HG03460 (cell line): ENCODE measurements at regions not wholly inside any gene's neighbourhood (a gene's known extent, or its start where the extent isn't known, plus 50 kb on each side); places are given as distances from the start of the nearest gene placed in this dataset.
"Not testable (repeated sequence)": the region's sequence is repeated elsewhere in the genome, so short reads cannot be mapped to it uniquely, and the experiment has no call there.

Experiments used
- ATAC-seq: cut with Tn5 transposase; IDR thresholded peaks from one replicate; pipeline ENCODE4 v1.9.1; 2021; ENCODE audit not compliant: unreplicated experiment

DNA sequence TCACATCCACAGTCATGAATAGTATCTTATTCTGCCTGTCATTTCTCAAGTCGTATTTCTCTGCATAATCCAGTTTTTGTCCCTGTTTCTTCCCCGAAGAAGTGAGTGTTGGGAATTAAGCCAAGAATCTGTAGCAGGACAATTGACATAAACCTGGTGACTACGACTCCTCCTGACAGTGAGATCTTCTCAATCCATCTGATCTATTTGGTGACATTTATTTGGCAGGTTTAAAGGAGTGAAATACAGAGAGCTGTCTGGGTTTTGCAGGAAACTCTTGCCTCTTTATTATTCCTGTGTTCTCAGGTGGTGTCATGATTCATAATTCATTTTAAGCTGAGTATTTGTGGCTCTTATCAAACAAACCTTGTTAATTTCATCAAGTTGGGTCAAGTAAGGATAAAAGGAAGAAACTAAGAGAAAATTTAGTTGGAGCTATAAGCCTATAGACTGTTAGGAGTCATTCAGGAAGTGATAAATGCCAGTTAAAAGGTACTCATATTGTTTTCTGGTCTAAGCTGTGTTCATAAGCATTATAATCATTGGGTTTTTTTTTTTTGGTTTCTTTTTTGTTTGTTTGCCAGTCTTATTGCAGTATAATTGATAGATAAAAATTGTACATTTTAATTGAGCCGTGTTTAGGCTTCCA is 95.9 kb upstream of the PCSK1 start:
- ATAC-seq: no peak

DNA sequence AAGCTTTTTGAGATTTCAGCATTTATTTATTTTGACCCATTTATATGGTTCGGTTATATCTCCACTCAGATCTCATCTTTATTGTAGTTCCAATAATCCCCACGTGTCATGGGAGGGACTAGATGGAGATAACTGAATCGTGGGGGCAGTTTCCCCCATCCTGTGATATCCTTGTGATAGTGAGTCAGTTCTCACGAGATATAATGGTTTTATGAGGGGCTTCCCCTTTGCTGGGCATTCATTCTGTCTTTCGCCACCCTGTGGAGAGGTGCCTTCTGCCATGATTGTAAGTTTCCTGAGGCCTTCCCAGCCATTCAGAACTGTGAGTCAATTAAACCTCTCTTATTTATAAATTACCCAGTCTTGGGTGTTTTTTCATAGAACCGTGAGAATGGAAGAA is 96.5 kb upstream of the PCSK1 start:
- ATAC-seq: no peak

DNA sequence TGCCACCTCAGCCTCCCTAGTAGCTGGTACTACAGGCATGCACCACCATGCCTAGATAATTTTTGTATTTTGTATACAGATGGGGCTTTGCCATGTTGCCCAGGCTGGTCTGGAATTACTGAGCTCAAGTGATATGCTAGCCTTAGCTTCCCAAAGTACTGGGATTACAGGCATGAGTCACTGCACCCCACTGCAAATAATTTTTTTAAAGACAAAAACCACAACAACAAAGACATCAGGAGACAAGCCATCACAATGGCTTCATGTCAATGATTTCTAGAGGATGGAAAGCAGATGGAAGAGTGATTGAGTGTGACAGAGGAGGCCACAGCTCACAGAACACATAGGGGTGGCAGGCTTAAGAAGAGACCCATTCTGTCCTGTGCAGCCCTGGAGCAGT is 97.9 kb upstream of the PCSK1 start:
- no peak for ATAC-seq

DNA sequence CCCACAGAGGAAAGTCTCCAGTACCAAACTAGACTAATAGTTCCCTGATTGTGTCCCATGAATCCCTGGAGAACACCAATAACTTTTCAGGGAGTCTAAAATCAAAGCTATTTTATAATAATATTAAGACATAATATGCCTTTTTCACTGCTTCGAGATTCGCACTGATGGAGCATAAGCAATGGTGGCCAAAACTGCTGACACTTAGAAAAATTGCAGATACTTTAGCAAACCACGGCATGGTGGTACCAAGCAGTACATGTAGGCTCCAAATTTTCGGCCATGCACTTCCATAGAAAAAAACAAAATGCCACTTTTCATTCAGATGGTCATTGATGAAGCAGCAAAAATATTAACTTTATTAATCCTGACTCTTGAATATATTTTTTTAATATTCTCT is 100.3 kb upstream of the PCSK1 start:
- ATAC-seq: no peak

DNA sequence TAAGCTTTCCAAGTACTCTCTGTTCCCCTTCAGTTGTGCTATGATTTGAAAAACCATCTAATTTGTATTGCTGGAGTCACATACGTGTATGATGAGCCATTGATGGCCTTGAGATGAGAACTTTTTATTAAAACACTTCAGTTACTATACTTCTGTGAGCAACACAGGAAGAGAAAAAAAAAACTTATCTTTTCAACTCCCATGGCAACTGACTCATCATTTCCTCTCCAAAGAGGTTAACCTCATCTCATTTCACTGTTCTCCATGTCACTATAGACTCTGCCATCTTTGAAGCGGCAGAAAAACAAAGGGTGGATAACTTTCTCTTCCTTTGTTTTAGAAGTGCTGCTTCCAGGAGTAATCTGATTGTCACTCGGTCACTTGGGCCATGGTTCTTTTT is 104.3 kb upstream of the PCSK1 start:
- ATAC-seq: no peak

DNA sequence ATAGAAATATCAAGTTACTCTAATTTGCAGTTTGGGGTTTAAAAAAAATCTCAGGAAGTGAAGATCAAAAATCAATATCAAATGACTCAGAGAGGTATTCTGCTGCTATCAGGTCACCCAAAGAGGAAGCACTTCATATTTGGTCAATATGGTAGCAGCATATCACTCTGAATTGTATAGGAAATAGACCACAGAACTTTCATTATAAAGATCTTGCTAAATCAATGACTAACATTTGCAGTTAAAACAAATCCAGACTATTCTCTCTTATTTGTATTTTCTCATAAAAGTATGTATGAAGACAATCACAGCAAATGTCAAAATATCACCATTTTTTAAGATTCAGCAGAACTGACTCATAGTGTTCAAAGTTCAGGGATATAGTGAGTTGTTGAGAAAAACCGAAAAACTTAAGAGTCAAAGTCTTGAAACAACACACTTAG is 105.8 kb upstream of the PCSK1 start:
- ATAC-seq: no peak

DNA sequence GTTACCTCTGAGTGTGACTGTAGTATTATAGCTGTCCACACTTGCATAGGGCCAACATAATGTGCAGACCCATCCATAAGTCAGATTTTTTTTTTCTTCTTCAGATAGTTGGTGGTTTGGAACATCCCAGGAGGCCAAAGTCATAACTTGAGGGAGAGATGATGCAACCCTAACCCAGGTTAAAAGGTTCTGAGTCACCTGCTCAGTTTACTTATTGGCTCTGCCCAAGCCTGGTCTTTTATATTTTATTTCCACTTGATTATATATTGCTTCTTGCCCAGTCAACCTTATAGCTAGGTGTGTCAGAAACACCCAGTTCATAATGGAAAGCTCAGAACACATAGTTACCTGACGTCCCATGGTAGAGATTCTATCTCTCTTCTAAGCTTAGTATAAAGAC is 113.1 kb upstream of the PCSK1 start:
- ATAC-seq: no peak

DNA sequence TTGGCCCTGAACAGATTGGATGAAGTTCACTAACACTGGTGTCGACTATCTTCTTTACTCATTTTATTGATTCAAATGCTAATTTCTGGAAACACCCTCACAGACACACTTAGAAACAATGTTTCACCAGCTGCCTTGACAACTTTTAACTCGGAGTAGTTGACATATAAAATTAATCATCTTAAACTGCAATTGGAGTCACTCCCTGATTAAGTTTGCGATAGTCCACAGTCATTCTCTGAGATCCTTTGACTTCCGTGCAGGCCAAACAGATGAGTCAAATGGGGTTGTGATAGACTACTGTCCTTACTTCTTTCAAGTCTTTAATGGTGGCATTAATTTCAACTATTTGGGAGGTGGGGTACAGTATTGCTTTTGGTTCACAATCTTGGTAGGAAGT is 114.4 kb upstream of the PCSK1 start:
- ATAC-seq: no peak

DNA sequence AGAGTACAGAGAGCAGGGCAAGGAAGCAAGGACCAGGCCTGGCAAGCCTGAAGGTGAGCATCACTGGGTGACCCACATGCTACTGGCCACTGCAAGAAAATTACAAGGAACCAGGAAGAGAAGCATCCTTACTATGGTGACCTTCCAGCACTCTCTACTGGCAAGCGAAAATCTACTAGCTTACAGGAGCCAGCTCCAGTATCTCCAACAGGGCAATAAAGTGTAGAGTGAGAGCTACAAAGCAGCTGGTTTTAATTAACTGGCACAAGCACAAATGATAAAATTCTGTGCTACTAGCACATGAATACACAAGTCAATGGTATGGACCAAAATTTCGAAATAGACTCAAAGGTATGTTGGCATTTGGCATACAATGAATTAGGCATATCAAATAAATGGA is 113.3 kb upstream of the CAST start:
- ATAC-seq: no peak

DNA sequence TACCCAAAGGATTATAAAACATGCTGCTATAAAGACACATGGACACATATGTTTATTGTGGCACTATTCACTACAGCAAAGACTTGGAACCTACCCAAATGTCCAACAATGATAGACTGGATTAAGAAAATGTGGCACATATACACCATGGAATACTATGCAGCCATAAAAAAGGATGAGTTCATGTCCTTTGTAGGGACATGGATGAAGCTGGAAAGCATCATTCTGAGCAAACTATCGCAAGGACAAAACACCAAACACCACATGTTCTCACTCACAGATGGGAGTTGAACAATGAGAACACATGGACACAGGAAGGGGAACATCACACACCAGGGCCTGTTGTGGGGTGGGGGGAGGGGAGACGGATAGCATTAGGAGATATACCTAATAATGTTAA is 101.3 kb upstream of the CAST start:
- not testable (repeated sequence) for ATAC-seq

DNA sequence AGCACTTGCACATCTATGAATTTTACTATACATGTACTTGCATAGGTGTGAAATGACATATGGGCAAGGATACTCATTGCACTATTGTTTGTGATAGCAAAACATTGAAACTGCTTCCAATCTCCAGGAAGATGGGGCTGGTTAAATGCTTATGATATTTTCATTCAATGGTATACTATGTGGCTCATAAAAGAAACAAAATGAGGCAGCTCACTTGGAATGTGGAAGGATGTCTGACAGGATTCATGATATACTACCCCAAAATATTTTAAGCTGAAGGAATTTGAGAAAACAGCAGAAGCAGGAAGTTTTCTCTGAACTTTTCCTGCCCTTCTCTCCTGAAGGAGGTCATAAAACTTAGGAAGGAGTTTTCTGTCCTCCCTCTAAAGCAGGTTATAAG is 99.6 kb upstream of the CAST start:
- ATAC-seq: no peak

DNA sequence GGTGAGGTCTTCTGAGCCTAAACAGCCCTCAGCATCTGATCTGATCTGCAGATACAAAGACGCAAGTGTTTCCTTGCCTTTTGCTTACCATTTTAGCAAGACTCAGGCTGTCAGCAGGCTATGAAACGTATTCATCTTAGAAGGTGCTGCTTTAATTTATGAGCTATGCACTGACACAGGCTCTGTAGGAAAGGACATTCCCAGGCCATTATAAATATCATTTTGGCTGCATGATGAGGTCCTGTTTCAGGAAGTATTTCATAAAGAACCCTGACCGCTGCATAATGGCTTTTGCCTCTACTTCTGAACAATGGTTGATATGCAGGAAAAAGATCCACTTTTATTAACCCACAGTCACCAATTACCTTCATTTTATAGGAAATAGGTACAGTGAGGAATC is 98.4 kb upstream of the CAST start:
- no peak for ATAC-seq

DNA sequence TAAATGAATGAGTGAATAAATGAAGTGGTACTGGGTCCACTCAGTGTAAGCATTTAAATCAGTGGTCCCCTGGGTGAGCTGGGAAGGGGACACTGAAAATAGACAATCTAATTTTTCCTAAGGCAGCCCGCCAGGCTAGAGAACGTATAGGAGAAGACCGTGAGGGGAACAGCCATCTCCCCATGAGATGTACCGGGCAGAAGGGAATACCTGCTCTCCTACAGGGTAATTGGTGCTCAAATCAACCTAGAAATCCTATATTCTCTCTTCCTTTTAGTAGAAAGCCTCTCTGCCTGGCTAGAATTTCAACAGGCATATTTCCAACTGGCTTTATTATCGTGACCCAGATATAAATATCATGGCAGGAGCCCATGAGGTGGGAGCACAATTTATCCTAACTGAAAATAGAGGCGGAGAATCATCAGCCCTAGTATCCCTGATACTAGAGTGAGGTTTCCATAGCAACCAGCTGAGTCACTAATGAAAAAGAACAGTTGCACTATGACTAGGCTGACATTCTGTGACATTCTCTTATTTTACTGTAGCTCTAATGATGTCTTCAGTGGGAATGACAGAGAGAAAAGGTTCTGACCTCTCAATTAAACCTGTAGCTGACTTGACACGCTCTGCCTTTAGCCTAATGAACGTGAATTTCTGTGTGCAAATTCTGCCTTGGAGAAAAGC is 96.5 kb upstream of the CAST start:
- ATAC-seq: peak; percentile 73

DNA sequence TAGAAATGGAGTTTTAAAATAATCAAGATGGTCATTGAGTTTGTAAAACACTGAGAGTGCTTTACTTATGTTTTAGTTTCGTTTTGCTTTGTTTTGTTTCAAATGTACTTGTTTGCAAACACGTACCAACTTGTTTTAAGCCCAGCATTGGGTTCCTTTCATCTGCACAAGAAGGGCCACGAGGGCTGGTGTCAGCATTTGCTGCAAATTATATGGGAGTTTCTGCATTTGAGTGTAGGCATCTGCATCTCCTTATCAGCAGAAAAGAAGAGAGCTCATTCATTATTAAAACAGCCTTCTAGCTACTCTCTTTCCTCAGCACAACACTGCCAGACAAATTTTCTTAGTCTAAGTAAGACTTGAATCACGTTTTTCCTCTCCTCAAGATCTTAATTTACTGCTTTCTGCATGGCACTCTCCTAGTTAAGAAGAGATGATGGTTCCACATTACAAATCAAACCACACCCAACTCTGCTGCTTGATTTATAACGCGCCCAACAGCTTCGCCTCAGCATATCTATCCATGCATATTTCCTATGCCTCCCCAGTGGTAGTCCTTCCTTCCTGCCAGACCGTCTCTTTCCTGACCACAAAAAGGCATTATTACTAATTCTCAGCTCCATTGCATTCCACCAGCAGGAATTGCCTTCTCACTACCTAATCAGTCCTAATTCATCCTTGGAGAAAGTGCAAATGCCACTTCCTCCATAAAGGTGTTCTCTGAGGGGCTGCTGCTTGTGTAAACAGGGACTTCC is 95.2 kb upstream of the CAST start:
- no peak for ATAC-seq

DNA sequence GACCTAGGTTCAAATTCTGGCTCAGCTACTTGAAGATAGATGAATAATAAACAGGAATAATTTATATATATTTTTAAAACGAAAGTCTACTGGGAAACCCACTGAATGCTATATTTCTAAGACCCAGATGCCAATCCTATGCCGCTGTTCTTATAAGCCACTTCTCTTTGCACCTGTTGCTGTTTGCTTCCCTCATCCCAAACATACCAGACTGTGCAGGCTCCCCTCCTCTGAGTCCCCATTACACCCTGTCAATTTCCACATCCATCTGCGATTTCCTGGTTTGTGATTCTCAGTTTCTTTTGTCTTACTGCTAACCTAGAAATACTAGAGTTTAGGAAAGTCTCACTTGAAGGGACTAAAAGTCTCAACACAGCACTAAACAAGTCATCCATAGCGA is 92.8 kb upstream of the CAST start:
- no peak for ATAC-seq

DNA sequence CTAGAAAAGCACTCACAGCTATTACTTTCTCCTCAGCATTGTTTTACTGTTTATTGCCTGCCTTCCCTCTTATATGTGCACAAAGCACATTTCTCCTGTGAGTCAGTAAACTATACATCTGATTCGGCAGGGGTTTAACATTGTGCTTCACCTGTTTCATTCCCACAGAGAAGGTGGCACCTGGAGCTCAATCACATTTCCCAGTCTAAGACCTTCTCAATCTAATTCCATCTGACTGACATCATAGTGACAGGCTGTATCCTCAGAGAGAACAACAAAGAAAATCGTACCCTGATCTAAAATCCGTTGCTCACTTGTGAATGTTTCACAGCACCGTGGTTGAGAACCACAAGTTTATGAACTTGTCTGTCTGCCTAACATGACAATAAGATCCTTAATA is 92.4 kb upstream of the CAST start:
- ATAC-seq: no peak

DNA sequence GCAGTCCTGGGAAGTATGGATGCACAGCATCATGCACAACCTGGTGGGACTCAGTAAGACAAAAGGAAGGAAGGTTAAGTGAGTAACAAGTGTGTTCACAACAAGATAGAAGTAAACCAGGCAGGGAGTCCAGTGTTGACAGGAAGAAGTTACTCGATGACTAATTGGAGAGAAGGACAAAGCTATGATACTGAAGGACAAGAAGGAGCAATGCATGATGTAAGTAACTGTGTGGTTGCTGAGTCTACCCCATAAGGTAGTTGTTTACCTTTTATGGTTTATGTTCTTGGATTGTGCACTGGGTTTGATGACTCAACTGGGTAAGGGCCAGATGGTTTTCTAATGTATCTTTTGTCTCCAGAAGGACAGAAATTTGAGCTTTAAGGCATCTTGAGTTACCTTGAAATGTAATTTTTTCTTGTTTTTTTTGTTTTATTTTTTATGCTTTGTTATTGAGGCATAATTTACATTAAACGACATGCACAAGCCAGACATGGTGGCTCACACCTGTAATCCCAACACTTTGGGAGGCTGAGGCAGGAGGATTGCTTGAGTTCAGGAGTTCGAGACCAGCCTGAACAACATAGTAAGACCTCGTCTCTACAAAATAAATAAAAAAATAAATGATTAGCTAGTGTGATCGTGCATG is 89.2 kb upstream of the CAST start:
- no peak for ATAC-seq

DNA sequence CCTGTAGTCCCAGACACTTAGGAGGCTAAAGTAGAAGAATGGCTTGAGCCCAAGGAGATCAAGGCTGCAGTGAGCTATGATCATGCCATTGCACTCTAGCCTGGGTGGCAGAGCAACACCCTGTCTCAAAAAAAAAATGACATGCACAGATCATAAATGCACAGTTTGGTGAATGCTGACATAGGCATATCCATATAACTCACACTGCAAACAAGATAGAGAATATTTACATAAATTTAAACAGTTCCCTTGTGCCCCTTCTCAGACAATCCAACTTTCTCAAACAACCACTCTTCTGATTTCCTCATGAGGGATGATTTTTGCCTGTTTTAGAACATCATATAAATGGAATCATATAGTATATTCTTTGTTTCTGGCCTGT is 88.7 kb upstream of the CAST start:
- no peak for ATAC-seq

DNA sequence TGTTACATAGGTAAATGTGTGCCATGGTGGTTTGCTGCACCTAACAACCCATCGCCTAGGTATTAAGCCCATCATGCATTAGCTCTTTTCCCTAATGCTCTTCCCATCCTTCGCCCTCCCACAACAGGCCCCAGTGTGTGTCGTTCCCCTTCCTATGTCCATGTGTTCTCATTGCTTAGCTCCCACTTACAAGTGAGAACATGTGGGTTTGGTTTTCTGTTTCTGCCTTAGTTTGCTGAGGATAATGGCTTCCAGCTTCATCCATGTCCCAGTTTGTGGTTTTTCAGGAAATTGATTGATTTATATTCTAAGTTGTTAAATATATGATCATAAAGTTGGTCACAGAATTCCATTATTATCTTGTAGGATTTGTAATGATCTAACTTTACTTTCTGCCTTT is 85.3 kb upstream of the CAST start:
- no peak for ATAC-seq

DNA sequence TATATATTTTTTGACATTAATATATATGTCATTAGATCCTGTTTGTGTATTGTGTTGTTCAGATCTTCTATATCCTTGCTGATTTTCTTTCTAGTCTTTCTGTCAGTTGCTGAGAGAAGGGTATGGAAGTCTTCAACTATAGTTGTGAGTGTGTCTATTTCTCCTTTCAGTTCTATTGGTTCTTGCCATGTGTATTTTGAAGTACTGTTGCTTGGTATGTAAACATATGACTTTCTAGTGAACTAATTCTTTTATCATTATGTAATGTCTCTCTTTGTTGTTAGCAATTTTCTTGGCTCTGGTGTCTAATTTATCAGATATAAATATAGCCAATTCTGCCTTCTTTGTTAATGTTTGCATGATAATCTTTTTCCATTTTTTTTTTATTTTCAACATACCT is 84.3 kb upstream of the CAST start:
- no peak for ATAC-seq

DNA sequence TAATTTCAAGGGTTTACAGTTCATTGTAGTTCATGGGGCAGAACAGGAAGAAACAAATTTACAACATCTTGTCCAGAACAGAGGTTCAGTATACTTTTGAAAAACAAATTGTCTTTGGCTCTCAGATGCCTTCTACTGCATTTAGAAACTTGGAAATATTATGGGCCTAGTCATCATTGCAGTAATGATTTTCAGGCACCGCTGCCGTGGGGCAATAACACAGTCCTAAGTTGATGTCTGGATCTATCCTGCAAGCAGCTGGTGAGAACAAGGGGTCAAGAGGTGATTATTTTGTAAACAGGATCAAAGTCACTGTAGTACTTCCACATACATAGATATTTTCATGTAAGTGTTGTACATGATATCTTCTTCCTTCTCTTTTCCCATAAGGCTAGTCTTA is 82.5 kb upstream of the CAST start:
- ATAC-seq: no peak

DNA sequence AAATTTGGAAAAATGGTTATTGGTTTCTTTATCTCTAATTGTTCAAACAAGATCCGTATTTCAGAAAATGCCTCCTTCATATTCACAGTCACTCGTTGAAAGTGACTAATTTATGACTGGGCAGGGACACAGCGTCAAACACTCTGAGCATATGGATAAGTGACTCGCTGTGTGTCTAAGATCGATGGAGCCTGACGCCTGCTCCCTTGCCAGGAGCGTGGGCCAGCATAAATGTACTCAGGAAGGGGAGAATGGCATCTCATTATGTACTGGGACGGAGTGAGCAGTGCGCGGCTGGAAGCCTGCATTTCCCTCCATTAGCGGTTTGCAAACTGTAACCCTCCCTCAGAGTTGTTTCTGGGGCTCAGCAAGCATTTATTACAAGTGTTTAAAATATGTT is 79.8 kb upstream of the CAST start:
- ATAC-seq: no peak
